HEK293T (cell line): ENCODE measurements at regions not wholly inside any gene's neighbourhood (a gene's known extent, or its start where the extent isn't known, plus 50 kb on each side); places are given as distances from the start of the nearest gene placed in this dataset.

Experiments used
- ELF4 ChIP-seq: fragments of 450-650 bp; IDR thresholded peaks from 2 replicates; pipeline ENCODE4 v1.6.1; 2017; ENCODE audit warnings: antibody characterized with exemption
- NFRKB ChIP-seq: fragments of 450-650 bp; IDR thresholded peaks from 2 replicates; pipeline ENCODE4 v1.6.1; 2016; ENCODE audit warnings: mild to moderate bottlenecking, moderate library complexity
- SP1 ChIP-seq: fragments of 450-650 bp; IDR thresholded peaks from 2 replicates; pipeline ENCODE4 v1.6.1; 2017
- TARDBP ChIP-seq: fragments of 450-650 bp; IDR thresholded peaks from 2 replicates; pipeline ENCODE4 v1.6.1; 2016

GRCh38 chr15:53827355-53827754 lies 67.9 kb upstream of the WDR72 start:
- no peak for TF ChIP-seq TARDBP
- TF ChIP-seq SP1 = no peak
- no peak for TF ChIP-seq ELF4
- TF ChIP-seq NFRKB = no peak
